ENCODE measurements at regions not wholly inside any gene's neighbourhood (a gene's known extent, or its start where the extent isn't known, plus 50 kb on each side); places are given as distances from the start of the nearest gene placed in this dataset.

GRCh38 chr3:13975686-13976085 lies 95.8 kb upstream of the WNT7A start:
- H3K27ac Mint-ChIP-seq (ENCODE audit: low read depth, unreplicated experiment) = no peak overlapping the region
- H3K9me3 Mint-ChIP-seq (ENCODE audit: unreplicated experiment) = peaks cover 17% of the 10 kb centered on the region
- intact Hi-C loops (cut with micrococcal nuclease) = no loop called here
- no peak for DNase-seq (ENCODE audit: unreplicated experiment)
- BruUV-seq (replicated peaks) = no TSS peak
- CTCF ChIA-PET = interaction anchor here (0.6 to 0.7 kb wide), 3 partner anchors 167 to 647 kb away, joined by 3 read pairs; no protein-coding TSS in a partner anchor
- no peaks in the 10 kb centered on the region for H3K27me3 Mint-ChIP-seq (ENCODE audit: insufficient read depth, unreplicated experiment)
- no peak overlapping the region for H3K4me3 Mint-ChIP-seq (ENCODE audit: unreplicated experiment)
- POLR2A ChIA-PET = no interaction called here
- no peak for TF ChIP-seq CTCF (IDR thresholded peaks at IDR 0.05; ENCODE audit: unreplicated experiment)
- H3K36me3 Mint-ChIP-seq (ENCODE audit: insufficient read depth, unreplicated experiment) = no peaks in the 10 kb centered on the region
- H3K4me1 Mint-ChIP-seq (ENCODE audit: insufficient read depth, unreplicated experiment) = no peaks in the 10 kb centered on the region

- no peak overlapping the region for H3K27ac Mint-ChIP-seq (ENCODE audit: low read depth, unreplicated experiment)
- ChIA-PET CTCF (no interaction called here), POLR2A (no interaction called here)
- no TSS peak for BruUV-seq (replicated peaks)
- no peaks in the 10 kb centered on the region for H3K4me1 Mint-ChIP-seq (ENCODE audit: insufficient read depth, unreplicated experiment)
- DNase-seq (ENCODE audit: unreplicated experiment) = no peak
- H3K4me3 Mint-ChIP-seq (ENCODE audit: unreplicated experiment) = no peak overlapping the region
- no peak for TF ChIP-seq CTCF (IDR thresholded peaks at IDR 0.05; ENCODE audit: unreplicated experiment)
- H3K27me3 Mint-ChIP-seq (ENCODE audit: insufficient read depth, unreplicated experiment) = no peaks in the 10 kb centered on the region
- H3K9me3 Mint-ChIP-seq (ENCODE audit: unreplicated experiment) = peaks cover 17% of the 10 kb centered on the region
- intact Hi-C loops (cut with micrococcal nuclease) = no loop called here
- H3K36me3 Mint-ChIP-seq (ENCODE audit: insufficient read depth, unreplicated experiment) = no peaks in the 10 kb centered on the region
These were observed 93.0 kb upstream of the WNT7A start for GRCh38 chr3:13972679-13973379.

GRCh38 chr3:13966302-13966701 lies 86.4 kb upstream of the WNT7A start:
- no peaks in the 10 kb centered on the region for H3K9me3 Mint-ChIP-seq (ENCODE audit: unreplicated experiment)
- no peaks in the 10 kb centered on the region for H3K4me1 Mint-ChIP-seq (ENCODE audit: insufficient read depth, unreplicated experiment)
- H3K27ac Mint-ChIP-seq (ENCODE audit: low read depth, unreplicated experiment) = no peak overlapping the region
- intact Hi-C loops (cut with micrococcal nuclease) = no loop called here
- peaks cover 16% of the 10 kb centered on the region for H3K27me3 Mint-ChIP-seq (ENCODE audit: insufficient read depth, unreplicated experiment)
- H3K4me3 Mint-ChIP-seq (ENCODE audit: unreplicated experiment) = no peak overlapping the region
- TF ChIP-seq CTCF (IDR thresholded peaks at IDR 0.05; ENCODE audit: unreplicated experiment) = no peak
- no TSS peak for BruUV-seq (replicated peaks)
- H3K36me3 Mint-ChIP-seq (ENCODE audit: insufficient read depth, unreplicated experiment) = no peaks in the 10 kb centered on the region
- no peak for DNase-seq (ENCODE audit: unreplicated experiment)
- ChIA-PET POLR2A (interaction anchor here (0.7 kb wide), 1 partner anchor 1223 kb away, joined by 3 read pairs; no protein-coding TSS in a partner anchor), CTCF (no interaction called here)

GRCh38 chr3:13963137-13963886 lies 83.4 kb upstream of the WNT7A start:
- intact Hi-C loops (cut with micrococcal nuclease) = no loop called here

More at GRCh38 chr3:13963137-13963886, 83.4 kb upstream of the WNT7A start:
- peaks cover 8% of the 10 kb centered on the region for H3K9me3 Mint-ChIP-seq (ENCODE audit: unreplicated experiment)
- POLR2A ChIA-PET = no interaction called here
- peaks cover 27% of the 10 kb centered on the region for H3K27me3 Mint-ChIP-seq (ENCODE audit: insufficient read depth, unreplicated experiment)
- no peaks in the 10 kb centered on the region for H3K36me3 Mint-ChIP-seq (ENCODE audit: insufficient read depth, unreplicated experiment)
- DNase-seq (ENCODE audit: unreplicated experiment) = no peak
- no peak for TF ChIP-seq CTCF (IDR thresholded peaks at IDR 0.05; ENCODE audit: unreplicated experiment)
- no peak overlapping the region for H3K27ac Mint-ChIP-seq (ENCODE audit: low read depth, unreplicated experiment)
- no peak overlapping the region for H3K4me3 Mint-ChIP-seq (ENCODE audit: unreplicated experiment)
- CTCF ChIA-PET = interaction anchor here (0.6 kb wide), 2 partner anchors 16 to 130 kb away, joined by 3 read pairs; no protein-coding TSS in a partner anchor
- BruUV-seq (replicated peaks) = no TSS peak
- H3K4me1 Mint-ChIP-seq (ENCODE audit: insufficient read depth, unreplicated experiment) = no peaks in the 10 kb centered on the region
